Activated CD8-positive, alpha-beta memory T cell treated with anti-CD3 and anti-CD28 coated beads for 36 hours (primary cell): ENCODE measurements at regions not wholly inside any gene's neighbourhood (a gene's known extent, or its start where the extent isn't known, plus 50 kb on each side); places are given as distances from the start of the nearest gene placed in this dataset.

ENCODE experiments used
- CTCF ChIA-PET: fragments of 350-600 bp; sonication (Branson Sonifier 250); formaldehyde crosslinking; loops from one replicate; lab custom pipeline; 2021; ENCODE audit warnings: antibody characterized with exemption; lab: Charles Lee
- POLR2A ChIA-PET: fragments of 350-600 bp; sonication (Branson Sonifier 250); formaldehyde crosslinking; loops from one replicate; lab custom pipeline; 2021; ENCODE audit warnings: antibody characterized with exemption; lab: Charles Lee

DNA sequence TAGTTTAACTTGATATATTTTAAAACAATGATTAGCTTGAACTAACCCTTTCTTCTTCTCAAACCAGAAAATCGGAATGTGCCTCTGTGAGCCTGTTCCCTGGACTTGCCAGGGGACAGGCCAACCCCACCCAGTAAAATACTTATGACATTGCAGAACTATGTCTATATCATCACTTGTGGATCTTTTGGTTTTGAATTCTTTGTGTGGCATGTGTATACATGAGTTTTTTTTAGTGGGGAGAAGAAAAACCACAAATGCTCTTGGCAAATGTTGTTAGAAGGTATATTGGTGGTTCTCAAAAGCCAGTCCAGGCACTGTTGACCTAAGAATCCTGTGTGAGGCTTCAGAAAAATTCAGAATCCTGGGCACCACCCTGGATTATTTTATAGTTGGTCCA is 347.4 kb downstream of the SIPA1L2 start:
- POLR2A ChIA-PET = no interaction called here
- CTCF ChIA-PET = no interaction called here

DNA sequence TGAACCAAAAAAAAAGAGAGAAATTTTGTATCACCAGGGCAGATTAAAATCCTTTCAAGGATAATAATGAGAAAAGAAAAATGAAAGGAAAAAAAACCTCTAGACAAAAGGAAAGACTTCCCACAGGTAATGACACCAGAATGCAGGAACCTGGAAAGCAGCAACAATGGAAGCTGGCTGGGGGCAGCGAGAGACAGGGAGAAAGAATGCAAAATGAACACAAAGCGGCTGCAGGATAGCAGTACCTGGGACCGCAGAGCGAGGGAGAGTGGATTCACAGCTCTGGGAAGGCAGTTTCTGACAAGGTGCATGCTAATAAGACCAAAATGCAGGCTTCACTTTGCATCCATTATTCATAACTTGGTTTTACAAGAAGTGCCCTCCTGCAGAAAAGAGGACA is 349.0 kb downstream of the SIPA1L2 start:
- ChIA-PET CTCF (no interaction called here), POLR2A (no interaction called here)

DNA sequence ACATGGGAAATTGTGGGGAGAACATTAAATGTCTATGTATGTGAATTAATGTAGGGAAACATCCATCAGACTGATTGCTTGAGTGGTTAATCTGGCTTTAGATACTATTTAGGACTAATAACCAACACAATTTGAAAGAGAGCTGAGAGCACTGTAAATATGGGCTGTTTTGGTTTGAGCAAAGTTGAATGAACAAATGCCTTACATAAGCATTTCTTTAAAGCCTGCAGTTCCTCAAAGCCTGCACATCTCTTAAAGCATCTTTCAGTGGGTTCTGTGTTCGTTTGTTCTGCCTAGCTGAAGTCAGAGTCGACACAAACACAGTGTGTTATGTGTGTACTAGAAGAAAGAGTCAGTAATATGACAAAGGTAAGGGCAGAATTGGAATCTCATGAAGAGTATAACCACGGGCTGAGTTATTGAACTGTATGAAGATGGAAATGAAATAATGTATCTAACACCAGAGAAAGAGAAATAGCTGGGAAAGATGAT is 350.0 kb downstream of the SIPA1L2 start:
- ChIA-PET CTCF (no interaction called here), POLR2A (no interaction called here)

DNA sequence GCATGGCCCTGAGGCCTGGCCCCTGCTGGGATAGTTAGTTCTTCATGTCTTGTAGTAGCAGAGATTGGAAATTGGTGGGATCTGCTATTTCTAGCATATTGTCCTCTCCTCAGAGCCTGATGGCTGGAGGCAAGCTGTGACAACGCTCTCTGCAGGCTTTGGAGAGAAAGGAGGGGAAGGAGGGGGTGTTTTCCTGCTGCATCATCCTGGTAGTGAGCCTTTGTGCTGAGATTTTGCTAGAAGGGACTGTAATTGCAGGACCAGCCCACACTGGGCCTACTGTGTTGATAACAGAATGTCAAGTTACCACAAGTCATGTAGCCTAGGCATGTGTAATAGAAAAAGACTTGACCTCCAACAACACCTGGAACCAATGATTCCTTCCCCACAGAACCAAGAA is 351.0 kb downstream of the SIPA1L2 start:
- CTCF ChIA-PET = no interaction called here
- POLR2A ChIA-PET = no interaction called here

DNA sequence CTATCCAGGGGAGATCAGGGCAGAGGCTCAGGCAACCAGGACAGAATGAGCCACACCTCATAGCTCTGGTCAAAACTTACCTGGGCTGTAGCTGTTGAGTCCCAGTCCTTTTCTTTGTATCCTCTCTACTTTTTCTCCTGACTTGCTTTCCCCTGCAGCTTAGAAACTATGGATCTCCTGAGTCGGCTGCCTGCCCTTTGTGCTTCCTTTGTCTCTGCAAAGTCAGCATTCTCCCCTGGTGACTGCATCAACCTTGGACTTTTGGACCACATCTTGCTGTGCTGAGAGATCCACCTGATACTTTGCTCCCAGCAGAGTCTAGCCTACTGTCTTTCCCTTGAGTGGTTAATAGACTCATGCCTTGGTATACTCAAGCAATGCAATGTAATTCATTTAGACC is 353.3 kb downstream of the SIPA1L2 start:
- POLR2A ChIA-PET = no interaction called here
- CTCF ChIA-PET = no interaction called here

DNA sequence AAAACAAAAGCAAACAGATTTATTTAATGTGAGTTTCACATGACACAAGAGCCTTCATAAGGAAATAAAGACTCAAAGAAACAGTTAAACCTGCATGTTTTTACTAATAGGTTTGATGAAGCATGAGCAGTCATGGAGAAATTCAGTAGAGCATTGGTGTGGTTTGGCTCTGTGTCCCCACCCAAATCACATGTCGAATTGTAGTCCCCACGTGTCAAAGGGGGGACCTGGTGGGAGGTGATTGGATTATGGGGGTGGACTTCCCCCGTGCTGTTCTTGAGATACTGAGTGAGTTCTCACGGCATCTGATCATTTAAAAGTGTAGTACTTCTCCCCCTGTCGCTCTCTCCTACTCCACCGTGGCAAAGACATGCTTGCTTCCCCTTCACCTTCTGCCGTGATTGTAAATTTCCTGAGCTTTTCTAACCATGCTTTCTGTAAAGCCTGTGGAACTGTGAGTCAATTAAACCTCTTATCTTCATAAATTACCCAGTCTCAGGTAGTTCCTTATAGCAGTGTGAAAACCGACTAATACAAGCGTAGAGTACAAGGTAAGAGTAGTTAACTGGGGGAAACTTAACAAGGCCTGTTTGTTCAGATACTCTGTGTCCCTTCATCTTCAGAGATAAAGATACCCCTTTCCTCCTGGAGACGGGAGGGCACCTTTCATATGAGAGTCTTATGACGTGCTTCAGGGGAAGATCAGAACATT is 354.8 kb downstream of the SIPA1L2 start:
- ChIA-PET POLR2A (no interaction called here), CTCF (no interaction called here)

DNA sequence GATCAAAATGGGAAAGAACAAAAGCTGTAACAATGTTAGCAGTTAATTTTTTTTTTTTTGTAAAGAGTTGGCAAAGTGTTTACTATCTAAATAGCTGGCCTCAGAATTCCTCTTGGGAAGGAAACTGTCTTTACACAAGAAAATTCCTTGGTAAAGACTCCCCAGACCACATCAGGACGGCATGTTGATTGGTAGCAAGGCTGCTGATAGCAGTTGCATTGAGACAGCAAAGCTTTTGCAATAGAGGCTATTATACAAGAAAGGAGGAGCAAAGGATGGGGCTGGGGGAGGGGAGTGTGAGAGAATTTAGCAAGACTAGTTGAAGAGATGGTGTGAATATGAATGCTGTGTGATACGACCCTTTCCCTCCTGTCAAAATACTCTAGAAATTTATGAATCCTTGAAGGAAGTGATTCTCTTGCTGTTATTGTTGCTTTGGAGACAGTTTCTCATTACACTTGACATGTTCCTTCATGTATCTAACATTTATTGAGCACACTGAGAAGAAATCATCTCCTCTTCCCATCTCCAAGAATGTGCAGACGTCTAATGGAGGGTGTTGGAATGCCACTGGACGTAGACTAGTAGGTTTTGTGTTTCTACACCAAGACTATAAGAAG is 355.6 kb downstream of the SIPA1L2 start:
- ChIA-PET CTCF (no interaction called here), POLR2A (no interaction called here)

DNA sequence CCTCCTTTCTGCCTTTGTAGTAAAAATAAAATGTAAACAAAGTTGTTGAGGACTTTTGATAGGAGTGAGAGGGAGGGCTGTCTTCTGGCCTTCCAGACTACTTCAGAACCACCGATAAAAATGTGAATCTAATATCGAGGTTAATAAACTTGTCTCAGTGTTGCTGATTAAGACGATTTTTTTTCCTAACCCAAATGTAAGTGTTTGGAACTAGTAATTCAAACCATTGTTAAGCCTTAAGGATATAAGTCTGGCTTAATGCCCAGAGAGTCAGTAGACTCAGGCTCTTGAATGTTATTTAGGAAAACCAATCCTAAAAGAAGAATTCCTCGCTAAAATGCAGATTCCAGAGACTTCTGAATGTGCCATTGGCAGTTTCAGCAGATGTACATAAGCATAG is 356.9 kb downstream of the SIPA1L2 start:
- POLR2A ChIA-PET = no interaction called here
- CTCF ChIA-PET = no interaction called here

DNA sequence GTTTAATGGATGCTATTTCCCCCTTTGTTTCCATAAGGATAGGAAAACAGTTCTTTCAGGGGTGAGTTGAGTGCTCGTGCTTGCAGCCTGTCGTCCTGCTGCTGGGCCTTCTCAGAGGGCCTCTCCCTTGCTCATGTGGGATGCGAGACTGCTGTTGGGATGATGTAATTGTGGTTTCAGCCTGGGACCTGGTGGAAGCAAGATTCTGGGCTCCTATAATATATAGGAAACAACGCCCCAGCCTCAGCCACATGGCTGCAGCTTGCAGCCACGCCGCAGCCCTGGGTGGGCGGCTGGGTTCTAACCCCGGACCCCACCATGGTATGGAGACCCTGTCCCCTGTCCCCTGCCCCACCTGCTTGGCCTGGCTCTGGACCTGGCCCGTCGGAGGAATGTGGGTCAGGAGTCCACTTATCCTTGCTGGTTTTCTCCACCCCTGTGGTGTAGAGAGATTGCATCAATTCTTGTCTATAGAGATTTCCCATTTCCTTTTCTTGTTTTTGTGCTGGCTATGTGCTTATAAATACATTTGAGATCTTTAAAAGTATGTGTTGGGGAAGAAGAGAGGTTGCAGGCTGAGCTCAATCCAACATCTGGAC is 357.8 kb downstream of the SIPA1L2 start:
- CTCF ChIA-PET = no interaction called here
- POLR2A ChIA-PET = no interaction called here

DNA sequence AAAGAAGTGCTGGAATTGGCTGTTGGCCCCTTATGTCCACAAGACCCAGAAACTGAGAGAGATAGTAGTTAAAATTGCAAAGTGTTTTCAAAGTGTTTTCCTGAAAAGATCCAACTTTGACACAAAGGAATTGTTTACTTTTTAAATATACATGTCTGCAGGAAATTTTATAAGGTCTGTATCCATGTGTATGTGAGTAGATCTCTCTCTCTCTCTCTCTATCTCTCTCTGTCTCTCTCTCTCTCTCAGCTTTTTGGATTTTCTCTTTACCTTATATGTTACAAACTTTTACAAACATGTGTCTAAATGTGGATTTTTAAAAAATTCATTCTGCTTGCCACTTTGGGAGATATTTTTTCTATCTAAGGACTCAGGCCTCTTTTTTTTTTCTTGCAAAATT is 358.6 kb downstream of the SIPA1L2 start:
- POLR2A ChIA-PET = no interaction called here
- CTCF ChIA-PET = no interaction called here

DNA sequence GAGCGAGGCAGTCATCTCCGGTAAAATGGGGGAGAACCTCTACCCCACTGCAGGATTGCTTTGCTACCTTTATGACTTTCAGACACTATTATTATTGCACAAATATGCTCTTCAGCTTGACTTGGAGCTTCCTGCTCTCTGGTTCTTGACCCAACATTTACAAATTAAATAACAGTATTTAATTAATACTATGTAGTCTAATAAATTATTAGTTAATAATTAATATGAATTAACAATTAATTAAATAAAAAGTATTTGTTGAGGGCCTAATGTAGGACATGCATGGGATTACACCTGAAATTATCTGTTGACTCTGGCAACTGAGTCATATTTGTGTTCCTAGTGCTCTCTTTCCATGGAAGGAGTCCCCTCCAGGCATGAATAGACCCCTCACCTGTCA is 359.9 kb downstream of the SIPA1L2 start:
- ChIA-PET POLR2A (no interaction called here), CTCF (interaction anchor here (1.3 kb wide), 1 partner anchor 16 kb away, joined by 3 read pairs; no protein-coding TSS in a partner anchor)

DNA sequence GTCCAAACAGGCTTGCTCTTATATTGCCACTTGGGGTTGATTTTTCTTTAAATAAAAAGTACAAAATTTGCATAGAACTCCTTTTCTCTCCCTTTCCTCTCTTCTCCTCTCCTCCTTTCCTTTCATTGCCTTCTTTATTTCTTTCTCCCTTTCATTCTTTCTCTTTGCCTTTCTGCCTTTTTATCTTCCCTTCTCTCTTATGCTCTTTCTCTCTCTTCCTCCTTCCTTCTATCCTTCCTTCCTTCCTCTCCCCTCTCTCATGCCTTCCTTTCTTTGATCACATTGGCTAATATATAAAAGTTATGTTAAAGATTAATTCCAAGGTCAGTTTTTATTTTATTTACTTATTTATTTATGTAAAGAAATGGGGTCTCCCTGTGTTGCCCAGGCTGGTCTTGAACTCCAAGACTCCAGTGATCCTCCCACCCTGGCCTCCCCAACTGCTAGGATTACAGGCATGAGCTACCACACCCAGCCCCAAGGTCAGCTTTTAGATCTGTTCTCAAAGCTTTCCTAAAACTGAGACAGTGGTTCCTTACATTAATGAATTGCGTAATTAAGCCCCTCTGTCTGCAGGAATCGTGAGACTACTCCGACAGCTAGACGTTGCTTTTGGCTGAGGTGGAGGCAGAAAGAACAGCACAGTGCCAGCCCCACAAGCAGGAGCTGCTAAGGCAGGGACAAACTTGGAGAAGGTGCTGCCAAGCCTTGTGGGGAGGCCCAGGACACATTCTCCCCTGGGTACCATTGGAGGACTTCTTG is 361.9 kb downstream of the SIPA1L2 start:
- POLR2A ChIA-PET = no interaction called here
- CTCF ChIA-PET = interaction anchor here (0.6 kb wide), 1 partner anchor 130 kb away, joined by 3 read pairs; no protein-coding TSS in a partner anchor

DNA sequence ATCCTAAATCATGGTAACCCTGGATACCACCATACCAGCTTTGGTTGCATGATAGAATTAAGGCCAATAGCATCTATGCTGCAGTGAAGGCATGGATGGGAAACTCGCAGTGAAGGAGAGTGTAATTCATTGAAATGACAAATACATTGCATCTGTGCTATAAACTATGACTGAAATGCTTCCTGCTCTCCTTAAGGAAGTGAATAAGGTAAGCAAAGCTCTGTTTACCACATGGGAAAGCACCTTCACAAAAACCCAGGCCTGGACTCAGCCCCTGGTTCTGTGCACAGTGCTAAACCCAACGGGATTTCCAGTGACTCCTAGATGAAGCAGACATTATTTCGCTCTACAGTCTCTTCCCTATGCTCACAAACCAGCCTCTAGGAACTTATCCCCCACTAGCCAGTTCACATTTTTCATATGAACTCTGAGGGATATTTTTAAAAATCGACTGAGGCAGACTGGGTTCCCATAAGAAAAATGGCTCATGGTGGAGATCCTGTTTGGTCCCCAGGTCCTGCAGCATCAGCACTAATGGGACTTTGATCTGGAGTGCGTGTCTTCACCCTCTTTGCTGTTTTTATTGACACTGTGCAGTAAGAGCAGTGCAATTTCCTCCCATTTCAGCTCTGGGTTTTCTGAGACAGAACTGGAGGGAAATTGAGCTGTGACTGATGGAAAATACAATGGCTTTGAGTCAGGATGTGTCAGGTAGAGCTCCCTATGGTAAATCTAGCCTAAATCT is 362.7 kb downstream of the SIPA1L2 start:
- ChIA-PET CTCF (interaction anchor here (0.6 kb wide), 1 partner anchor 129 kb away, joined by 3 read pairs; no protein-coding TSS in a partner anchor), POLR2A (no interaction called here)

DNA sequence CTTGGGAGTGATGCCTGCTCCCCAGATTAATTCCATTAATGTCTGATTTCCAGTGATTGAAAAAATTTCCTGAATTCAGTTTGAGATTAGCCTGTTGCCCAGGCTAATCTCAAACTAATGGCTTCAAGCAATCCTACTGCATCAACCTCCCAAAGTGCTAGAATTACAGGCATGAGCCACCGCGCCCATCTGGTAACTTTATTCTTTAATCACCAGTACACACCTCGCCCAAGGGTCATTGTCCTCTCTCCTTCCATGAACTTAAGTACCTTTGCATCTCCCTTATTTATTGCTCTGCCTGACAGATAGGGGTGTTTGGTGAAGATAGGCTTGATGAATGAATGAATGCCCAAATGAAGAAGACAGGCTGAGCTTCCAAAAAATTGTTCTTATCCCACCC is 366.5 kb downstream of the SIPA1L2 start:
- CTCF ChIA-PET = no interaction called here
- POLR2A ChIA-PET = no interaction called here

DNA sequence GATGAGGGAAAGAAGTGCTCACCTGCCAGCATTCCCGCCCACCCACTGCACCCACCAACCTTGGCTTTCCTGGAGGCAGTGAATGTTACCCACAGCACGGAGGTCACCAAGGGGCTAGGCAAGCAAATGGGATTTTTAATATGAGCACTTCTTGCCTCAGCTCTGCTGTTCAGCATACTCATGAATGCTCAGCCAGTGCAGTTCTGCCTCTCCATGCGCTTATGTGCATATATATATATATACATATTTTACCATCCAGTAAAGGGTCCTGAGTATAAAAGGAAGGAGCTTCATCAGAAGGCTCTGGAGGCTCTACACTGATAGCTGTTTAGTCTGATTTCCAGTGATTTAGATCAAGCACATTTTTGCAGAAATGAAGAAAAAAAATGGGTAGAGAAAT is 366.9 kb downstream of the SIPA1L2 start:
- ChIA-PET CTCF (no interaction called here), POLR2A (no interaction called here)

DNA sequence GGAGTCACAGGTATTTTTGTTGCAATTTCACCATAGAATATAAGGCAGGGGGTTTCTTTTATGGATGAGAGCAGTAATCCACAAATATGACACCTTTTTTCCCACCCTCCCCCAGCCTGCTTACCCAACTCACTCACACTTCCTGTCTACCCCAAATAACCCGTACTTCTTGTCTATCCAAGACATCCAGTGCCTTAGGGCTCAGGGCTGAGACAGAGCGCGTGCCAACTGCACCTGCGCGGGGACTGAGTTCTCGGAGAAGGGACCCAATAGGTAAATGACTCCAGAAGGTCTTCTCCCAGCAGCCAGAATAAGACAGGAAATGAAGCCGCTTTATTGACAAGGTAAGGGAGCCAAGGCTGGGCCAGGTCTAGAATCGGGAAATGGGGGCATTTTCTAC is 369.1 kb downstream of the SIPA1L2 start:
- CTCF ChIA-PET = no interaction called here
- POLR2A ChIA-PET = no interaction called here

DNA sequence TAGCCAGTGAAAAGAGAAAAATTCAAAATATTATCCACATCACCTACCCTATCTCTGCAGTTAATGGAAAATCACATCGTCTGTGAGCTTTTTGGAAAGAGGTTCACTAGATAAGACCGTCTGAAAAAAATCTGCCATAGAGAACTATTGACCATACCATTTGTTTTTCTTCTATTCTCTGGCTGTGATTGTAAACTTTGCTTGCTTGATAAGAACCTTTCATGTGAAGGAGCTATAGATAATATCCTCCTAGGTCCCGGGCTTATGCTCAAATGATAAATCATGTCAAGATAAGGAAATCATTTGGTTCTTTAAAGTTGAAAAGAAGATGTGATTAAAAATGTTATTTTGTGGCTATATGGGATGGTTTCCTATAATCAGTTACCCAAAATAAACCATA is 369.9 kb downstream of the SIPA1L2 start:
- ChIA-PET CTCF (no interaction called here), POLR2A (no interaction called here)

DNA sequence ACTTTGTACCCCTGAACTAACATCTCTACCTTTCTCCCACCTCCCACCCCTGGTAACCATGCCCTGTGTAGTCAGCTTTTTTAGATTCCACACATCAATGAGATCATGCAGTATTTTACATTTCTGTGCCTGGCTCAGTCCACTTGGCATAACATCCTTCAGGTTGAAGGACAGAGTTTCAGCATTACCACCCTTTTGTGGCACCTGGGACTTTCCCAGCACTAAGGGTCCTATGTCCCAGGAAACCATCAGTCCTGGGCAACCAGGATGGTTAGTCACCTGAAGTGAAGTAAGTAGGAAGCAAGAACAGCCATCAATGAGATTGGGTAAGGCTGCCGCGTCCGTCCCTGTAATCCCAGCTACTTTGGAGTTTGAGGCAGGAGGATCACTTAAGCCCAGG is 370.6 kb downstream of the SIPA1L2 start:
- ChIA-PET CTCF (no interaction called here), POLR2A (no interaction called here)

DNA sequence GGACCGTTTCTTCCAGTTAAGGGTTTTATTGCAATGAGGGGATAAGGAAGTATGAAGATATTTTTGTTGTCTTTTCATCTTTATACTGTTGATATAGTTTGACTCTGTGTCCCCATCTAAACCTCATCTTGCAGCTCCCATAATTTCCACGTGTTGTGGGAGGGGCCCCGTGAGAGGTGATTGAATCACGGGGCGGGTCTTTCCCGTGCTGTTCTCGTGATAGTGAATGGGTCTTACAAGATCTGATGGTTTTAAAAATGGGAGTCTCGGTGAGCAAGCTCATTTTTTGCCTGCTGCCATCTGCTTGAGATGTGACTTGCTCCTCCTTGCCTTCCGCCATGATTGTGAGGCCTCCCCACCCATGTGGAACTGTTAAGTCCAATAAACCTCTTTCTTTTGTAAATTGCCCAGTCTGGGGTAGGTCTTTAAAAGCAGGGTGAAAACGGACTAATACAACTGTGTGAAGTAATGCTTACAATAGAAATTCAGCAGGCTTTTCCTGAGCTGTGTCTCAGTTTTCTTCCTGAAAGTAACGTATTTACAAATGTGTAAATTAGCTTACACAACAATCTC is 377.3 kb downstream of the SIPA1L2 start:
- CTCF ChIA-PET = no interaction called here
- POLR2A ChIA-PET = no interaction called here
